Peyer's patch (tissue), 4 donors: ENCODE measurements at regions not wholly inside any gene's neighbourhood (a gene's known extent, or its start where the extent isn't known, plus 50 kb on each side); places are given as distances from the start of the nearest gene placed in this dataset.

Source experiments
- DNase-seq, 3 donors: peaks; one replicate each; pipeline ENCODE4 v3.0.0-alpha.2; 2017 to 2019
- H3K27ac ChIP-seq, 4 donors: fragments of 200-600 bp; sonication (generic); one replicate each; pipeline ENCODE4 v1.5.1; 2016 to 2019
- H3K27me3 ChIP-seq, 2 donors: fragments of 200-600 bp; sonication (generic); one replicate each; pipeline ENCODE4 v1.5.1; 2019
- H3K36me3 ChIP-seq, 3 donors: fragments of 200-600 bp; sonication (generic); one replicate each; pipeline ENCODE4 v1.5.1; 2016 to 2019
- H3K4me1 ChIP-seq, 4 donors: fragments of 200-600 bp; sonication (generic); one replicate each; pipeline ENCODE4 v1.5.1; 2016 to 2019
- H3K4me3 ChIP-seq, 4 donors: fragments of 200-600 bp; sonication (generic); 1 replicate in 3 of 4; 2 replicates in 1 of 4; pipeline ENCODE4 v1.5.1; 2016 to 2019; ENCODE audit warnings: mild to moderate bottlenecking in 1 of 4
- H3K9me3 ChIP-seq, 4 donors: fragments of 200-600 bp; sonication (generic); one replicate each; pipeline ENCODE4 v1.5.1; 2016 to 2019; ENCODE audit warnings: mild to moderate bottlenecking in 1 of 4
- CTCF ChIP-seq, 6 experiments: fragments of 450-650 bp in 4 of 6; fragments of 200-600 bp in 2 of 6; sonication (generic) in 1 of 6; IDR thresholded peaks; one replicate each; pipeline ENCODE4 v1.5.1; 2017 to 2019; ENCODE audit warnings: antibody characterized with exemption in 6 of 6, mild to moderate bottlenecking in 3 of 6, moderate library complexity in 1 of 6
- POLR2A ChIP-seq, 2 donors: fragments of 450-650 bp; IDR thresholded peaks; one replicate each; pipeline ENCODE4 v1.5.1; 2017; ENCODE audit warnings: antibody characterized with exemption in 2 of 2, mild to moderate bottlenecking in 2 of 2, moderate library complexity in 2 of 2

GRCh38 chr15:62771234-62771633 lies 271.3 kb upstream of the TPM1 start:
- Histone ChIP-seq H3K27me3 (no peaks in the 10 kb centered on the region), H3K27ac (no peak overlapping the region), H3K36me3 (peaks cover 0 to 44% (median 0%) of the 10 kb centered on the region in 3 donors), H3K9me3 (no peaks in the 10 kb centered on the region), H3K4me3 (no peak overlapping the region), H3K4me1 (no peaks in the 10 kb centered on the region)
- no peak for TF ChIP-seq CTCF (IDR thresholded peaks at IDR 0.05)
- no peak for TF ChIP-seq POLR2A (IDR thresholded peaks at IDR 0.05)
- no peak for DNase-seq

DNA sequence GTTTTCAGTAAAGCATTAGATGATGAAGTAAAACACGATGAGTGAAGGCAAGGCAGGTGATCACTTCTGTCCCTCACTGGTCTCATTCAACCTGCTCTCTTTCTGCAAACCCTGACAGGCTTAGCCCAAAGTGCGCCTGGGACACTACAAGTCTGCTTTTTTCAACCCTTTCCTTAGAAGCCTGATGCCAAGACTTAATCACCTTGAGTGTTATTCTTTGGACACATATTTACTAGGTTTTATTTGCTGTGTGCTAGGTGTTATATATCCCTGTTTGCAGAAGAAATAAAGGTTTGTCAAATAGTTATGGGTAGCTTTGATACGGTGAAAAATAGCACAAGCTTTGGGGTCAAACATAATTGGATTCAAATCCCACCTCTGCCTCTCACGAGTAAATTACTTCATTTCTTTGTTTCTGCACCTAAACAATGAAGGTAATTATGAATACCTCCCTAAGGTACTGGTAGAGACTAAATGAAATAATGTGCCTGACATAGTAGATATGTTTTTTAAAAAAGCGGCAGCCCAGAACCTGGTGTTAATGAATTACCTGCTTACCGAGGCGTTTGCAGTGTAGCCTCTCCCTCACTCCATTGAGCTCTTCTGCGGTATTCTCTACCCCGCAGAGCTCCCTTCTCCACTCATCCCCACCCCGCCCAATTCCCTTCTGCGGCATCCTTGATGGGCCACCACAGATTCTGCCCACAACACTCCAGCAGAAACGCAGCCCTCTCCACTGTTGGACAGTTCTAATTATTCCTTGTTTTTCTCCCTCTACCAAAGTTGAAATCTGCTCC lies 269.0 kb upstream of the TPM1 start:
- Histone ChIP-seq H3K36me3 (peaks cover 0 to 46% (median 0%) of the 10 kb centered on the region in 3 donors), H3K4me1 (no peaks in the 10 kb centered on the region), H3K27me3 (no peaks in the 10 kb centered on the region), H3K27ac (no peak overlapping the region), H3K4me3 (no peak overlapping the region), H3K9me3 (no peaks in the 10 kb centered on the region)
- TF ChIP-seq CTCF (IDR thresholded peaks at IDR 0.05) (no peak), POLR2A (IDR thresholded peaks at IDR 0.05) (no peak)
- no peak for DNase-seq

DNA sequence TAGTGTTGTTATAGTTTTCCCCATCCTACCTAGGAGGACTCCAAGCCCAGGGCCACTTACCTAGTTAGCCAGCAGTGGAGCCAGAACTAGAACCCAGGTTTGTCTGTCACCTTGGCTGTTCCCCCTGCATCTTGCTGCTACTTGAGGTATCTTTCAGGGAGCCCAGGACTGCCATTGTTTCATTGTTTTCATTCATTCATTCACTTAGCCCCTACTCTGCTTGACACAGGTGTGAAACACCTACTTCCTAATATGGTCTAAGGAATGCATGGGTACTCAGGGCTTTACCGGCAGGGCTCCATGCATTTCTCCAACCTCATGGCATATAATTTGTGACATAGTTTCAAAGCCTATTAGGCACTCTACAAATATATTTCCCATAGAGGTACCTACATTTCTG lies 266.6 kb upstream of the TPM1 start:
- H3K27me3 ChIP-seq, result no peaks in the 10 kb centered on the region
- peaks cover 0 to 42% (median 0%) of the 10 kb centered on the region in 3 donors for H3K36me3 ChIP-seq
- DNase-seq, result no peak
- H3K9me3 ChIP-seq, result no peaks in the 10 kb centered on the region
- H3K4me3 ChIP-seq, result no peak overlapping the region
- no peaks in the 10 kb centered on the region for H3K4me1 ChIP-seq
- H3K27ac ChIP-seq, result no peak overlapping the region
- no peak for TF ChIP-seq POLR2A (IDR thresholded peaks at IDR 0.05)
- TF ChIP-seq CTCF (IDR thresholded peaks at IDR 0.05), result no peak

DNA sequence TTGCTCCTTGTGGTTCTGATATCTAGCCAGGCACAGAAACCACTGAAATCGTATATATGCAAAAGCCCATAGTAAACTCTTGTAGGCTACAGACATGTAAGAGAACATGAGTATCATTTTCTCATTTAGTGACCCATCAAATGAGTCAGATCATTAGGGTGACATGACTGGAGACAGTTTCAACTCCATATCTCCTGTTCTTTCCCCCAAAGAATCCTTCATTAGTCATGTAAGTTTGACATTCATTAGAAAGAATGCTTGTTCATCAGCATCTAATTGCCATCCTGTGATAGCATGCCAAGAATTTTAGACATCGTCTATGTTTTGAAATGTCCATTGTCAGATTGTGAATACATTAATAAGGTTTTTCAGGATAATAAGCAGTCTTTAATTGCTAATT lies 264.9 kb upstream of the TPM1 start:
- peaks cover 0 to 25% (median 0%) of the 10 kb centered on the region in 3 donors for H3K36me3 ChIP-seq
- DNase-seq, result no peak
- peaks cover 0 to 3% (median 0%) of the 10 kb centered on the region in 4 donors for H3K4me1 ChIP-seq
- H3K4me3 ChIP-seq, result no peak overlapping the region
- H3K27ac ChIP-seq, result no peak overlapping the region
- H3K9me3 ChIP-seq, result no peaks in the 10 kb centered on the region
- TF ChIP-seq CTCF (IDR thresholded peaks at IDR 0.05), result no peak
- TF ChIP-seq POLR2A (IDR thresholded peaks at IDR 0.05), result no peak
- no peaks in the 10 kb centered on the region for H3K27me3 ChIP-seq

- Histone ChIP-seq H3K27ac (no peak overlapping the region), H3K9me3 (no peaks in the 10 kb centered on the region), H3K27me3 (no peaks in the 10 kb centered on the region), H3K4me3 (no peak overlapping the region), H3K4me1 (peaks cover 0 to 3% (median 0%) of the 10 kb centered on the region in 4 donors), H3K36me3 (peaks cover 0 to 24% (median 0%) of the 10 kb centered on the region in 3 donors)
- DNase-seq, result no peak
- TF ChIP-seq POLR2A (IDR thresholded peaks at IDR 0.05), result no peak
- TF ChIP-seq CTCF (IDR thresholded peaks at IDR 0.05), result no peak
These were observed 263.3 kb upstream of the TPM1 start for GRCh38 chr15:62779036-62779770.
